ENCODE measurements at regions not wholly inside any gene's neighbourhood (a gene's known extent, or its start where the extent isn't known, plus 50 kb on each side); places are given as distances from the start of the nearest gene placed in this dataset.

DNA sequence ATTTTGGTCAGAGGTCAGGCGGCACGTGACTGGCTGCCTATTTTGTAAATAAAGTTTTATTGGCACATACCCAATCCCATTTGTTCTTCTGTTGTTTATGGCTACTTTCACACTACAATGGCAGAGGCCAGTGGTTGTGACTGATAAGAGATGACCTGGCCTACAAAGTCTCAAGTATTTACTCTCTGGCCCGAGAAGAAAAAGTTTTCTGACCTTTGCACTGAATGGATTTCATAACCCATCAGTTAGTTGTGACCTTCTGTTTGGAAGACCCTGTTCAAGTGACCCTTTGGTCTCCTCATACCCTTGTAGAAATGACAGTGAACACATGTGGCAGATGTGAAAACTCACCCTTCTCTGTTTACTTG lies 121.4 kb upstream of the MGAT5 start:
- no peak overlapping the region for H3K27ac ChIP-seq (ENCODE audit: low read depth, low read length)
- peaks cover 11% of the 10 kb centered on the region for H3K36me3 ChIP-seq (ENCODE audit: control insufficient read depth, insufficient read depth, low read length)
- Mint-ChIP-seq H3K9me3 (peaks cover 20% of the 10 kb centered on the region), H3K36me3 (ENCODE audit: low read depth) (peaks cover 35% of the 10 kb centered on the region), H3K27ac (no peak overlapping the region), H3K4me3 (no peak overlapping the region), H3K27me3 (ENCODE audit: insufficient read depth) (no peaks in the 10 kb centered on the region), H3K4me1 (peaks cover 26% of the 10 kb centered on the region)
- no peak overlapping the region for H3K9ac ChIP-seq (ENCODE audit: extremely low read depth, low read length, poor library complexity, severe bottlenecking)
- TF ChIP-seq, protein P1, sequence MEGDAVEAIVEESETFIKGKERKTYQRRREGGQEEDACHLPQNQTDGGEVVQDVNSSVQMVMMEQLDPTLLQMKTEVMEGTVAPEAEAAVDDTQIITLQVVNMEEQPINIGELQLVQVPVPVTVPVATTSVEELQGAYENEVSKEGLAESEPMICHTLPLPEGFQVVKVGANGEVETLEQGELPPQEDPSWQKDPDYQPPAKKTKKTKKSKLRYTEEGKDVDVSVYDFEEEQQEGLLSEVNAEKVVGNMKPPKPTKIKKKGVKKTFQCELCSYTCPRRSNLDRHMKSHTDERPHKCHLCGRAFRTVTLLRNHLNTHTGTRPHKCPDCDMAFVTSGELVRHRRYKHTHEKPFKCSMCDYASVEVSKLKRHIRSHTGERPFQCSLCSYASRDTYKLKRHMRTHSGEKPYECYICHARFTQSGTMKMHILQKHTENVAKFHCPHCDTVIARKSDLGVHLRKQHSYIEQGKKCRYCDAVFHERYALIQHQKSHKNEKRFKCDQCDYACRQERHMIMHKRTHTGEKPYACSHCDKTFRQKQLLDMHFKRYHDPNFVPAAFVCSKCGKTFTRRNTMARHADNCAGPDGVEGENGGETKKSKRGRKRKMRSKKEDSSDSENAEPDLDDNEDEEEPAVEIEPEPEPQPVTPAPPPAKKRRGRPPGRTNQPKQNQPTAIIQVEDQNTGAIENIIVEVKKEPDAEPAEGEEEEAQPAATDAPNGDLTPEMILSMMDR (conservative IDR thresholded peaks at IDR 0.05): no peak
- peaks cover 18% of the 10 kb centered on the region for H3K9me3 ChIP-seq (ENCODE audit: control insufficient read depth, low read length)
- H3K4me1 ChIP-seq (ENCODE audit: control insufficient read depth, insufficient read depth, low read length): peaks cover 15% of the 10 kb centered on the region
- DNase-seq: no peak
- 60 to 95% methylated on average over 3 of the region's 3 CpGs for WGBS, 2 experiments (ENCODE audit: insufficient coverage in 1 of 2, insufficient read length in 1 of 2)
- H3K27me3 ChIP-seq (ENCODE audit: control insufficient read depth, insufficient read depth, low read length, poor library complexity, severe bottlenecking): no peaks in the 10 kb centered on the region
- H3K4me3 ChIP-seq (ENCODE audit: low read length): no peak overlapping the region

DNA sequence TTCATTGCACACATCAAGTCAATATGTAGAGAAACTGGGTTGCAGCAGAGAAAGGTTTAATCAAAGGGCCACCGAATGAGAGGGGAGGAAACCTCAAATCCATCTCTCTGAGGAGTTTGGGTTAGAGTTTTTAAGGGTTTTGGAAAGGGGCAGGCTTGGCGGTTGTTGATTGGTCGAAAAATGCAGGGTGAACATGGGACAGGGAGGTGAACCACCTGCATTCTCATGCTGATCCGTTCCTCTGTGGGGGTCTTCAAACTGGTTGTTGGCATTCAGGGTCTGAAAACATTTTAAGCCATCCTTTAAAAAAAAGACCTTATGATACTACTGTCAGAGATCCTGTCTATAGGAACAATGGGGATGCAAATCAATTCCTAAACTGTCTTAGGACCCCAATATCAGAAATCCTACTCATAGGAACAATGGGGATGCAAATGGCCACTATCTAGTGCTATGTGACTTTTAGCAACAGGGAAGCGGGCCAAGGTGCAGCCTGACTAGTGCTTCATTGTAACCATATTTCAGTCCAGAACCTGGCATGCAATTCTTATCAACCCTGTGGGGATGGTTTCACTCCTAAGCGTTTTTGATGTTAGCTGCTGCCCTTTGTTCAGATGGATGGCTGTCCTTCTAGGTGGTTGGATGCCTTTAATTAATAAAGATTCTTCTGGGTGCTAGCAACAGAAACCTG lies 120.1 kb upstream of the MGAT5 start:
- peaks cover 28% of the 10 kb centered on the region for H3K36me3 Mint-ChIP-seq (ENCODE audit: low read depth)
- Histone ChIP-seq H3K27me3 (ENCODE audit: control insufficient read depth, insufficient read depth, low read length, poor library complexity, severe bottlenecking) (no peaks in the 10 kb centered on the region), H3K4me3 (ENCODE audit: low read length) (no peak overlapping the region), H3K27ac (ENCODE audit: low read depth, low read length) (no peak overlapping the region), H3K9me3 (ENCODE audit: control insufficient read depth, low read length) (peaks cover 18% of the 10 kb centered on the region), H3K4me1 (ENCODE audit: control insufficient read depth, insufficient read depth, low read length) (peaks cover 16% of the 10 kb centered on the region), H3K36me3 (ENCODE audit: control insufficient read depth, insufficient read depth, low read length) (peaks cover 11% of the 10 kb centered on the region), H3K9ac (ENCODE audit: extremely low read depth, low read length, poor library complexity, severe bottlenecking) (no peak overlapping the region)
- H3K9me3 Mint-ChIP-seq: peaks cover 18% of the 10 kb centered on the region
- no peaks in the 10 kb centered on the region for H3K27me3 Mint-ChIP-seq (ENCODE audit: insufficient read depth)
- TF ChIP-seq, protein P1 (conservative IDR thresholded peaks at IDR 0.05): no peak
- H3K27ac Mint-ChIP-seq: peak overlapping the region; percentile 35
- H3K4me1 Mint-ChIP-seq: peaks cover 26% of the 10 kb centered on the region
- 51 to 57% methylated on average over 5 to 6 of the region's 6 CpGs for WGBS, 2 experiments (ENCODE audit: insufficient coverage in 1 of 2, insufficient read length in 1 of 2)
- no peak for DNase-seq
- H3K4me3 Mint-ChIP-seq: no peak overlapping the region

DNA sequence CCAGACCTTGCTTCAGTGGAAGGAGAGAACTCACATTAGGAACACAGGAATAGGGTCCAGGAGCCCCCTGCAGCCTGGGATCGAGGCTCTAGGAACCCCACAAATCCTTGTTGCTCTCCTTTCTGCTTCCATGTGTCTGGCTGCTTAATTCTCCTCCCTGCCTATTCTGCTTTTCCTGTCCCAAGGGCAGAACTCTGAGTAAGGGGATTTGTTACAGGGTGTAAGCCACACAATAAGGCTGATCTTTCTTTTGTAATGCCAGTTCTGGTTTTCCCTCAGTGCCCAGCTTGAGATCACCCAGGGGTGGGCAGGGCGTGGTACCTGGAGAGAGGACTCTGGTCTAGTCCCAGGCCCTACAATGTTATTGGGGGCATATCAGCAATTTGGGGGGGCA lies 119.6 kb upstream of the MGAT5 start:
- no peak overlapping the region for H3K27ac ChIP-seq (ENCODE audit: low read depth, low read length)
- Mint-ChIP-seq H3K27ac (peak overlapping the region; percentile 35), H3K4me3 (no peak overlapping the region), H3K27me3 (ENCODE audit: insufficient read depth) (no peaks in the 10 kb centered on the region), H3K36me3 (ENCODE audit: low read depth) (peaks cover 22% of the 10 kb centered on the region), H3K9me3 (peaks cover 13% of the 10 kb centered on the region), H3K4me1 (peaks cover 26% of the 10 kb centered on the region)
- no peak overlapping the region for H3K9ac ChIP-seq (ENCODE audit: extremely low read depth, low read length, poor library complexity, severe bottlenecking)
- peaks cover 16% of the 10 kb centered on the region for H3K4me1 ChIP-seq (ENCODE audit: control insufficient read depth, insufficient read depth, low read length)
- H3K27me3 ChIP-seq (ENCODE audit: control insufficient read depth, insufficient read depth, low read length, poor library complexity, severe bottlenecking): no peaks in the 10 kb centered on the region
- peaks cover 11% of the 10 kb centered on the region for H3K36me3 ChIP-seq (ENCODE audit: control insufficient read depth, insufficient read depth, low read length)
- DNase-seq: no peak
- WGBS, 2 experiments (ENCODE audit: insufficient coverage in 1 of 2, insufficient read length in 1 of 2): 63 to 70% methylated on average over 2 of the region's 2 CpGs
- H3K4me3 ChIP-seq (ENCODE audit: low read length): no peak overlapping the region
- H3K9me3 ChIP-seq (ENCODE audit: control insufficient read depth, low read length): peaks cover 12% of the 10 kb centered on the region
- TF ChIP-seq, protein P1 (conservative IDR thresholded peaks at IDR 0.05): no peak
